Keratinocyte (primary cell): ENCODE measurements at regions not wholly inside any gene's neighbourhood (a gene's known extent, or its start where the extent isn't known, plus 50 kb on each side); places are given as distances from the start of the nearest gene placed in this dataset.

Experiments used
- EZH2 ChIP-seq: IDR thresholded peaks from one replicate; pipeline ENCODE4 v1.6.1; 2012; ENCODE audit warnings: inconsistent platforms, mild to moderate bottlenecking, low read length, moderate library complexity
- TF ChIP-seq, protein P1 (sequence below), 3 experiments: IDR thresholded peaks in 1 of 3; conservative IDR thresholded peaks in 1 of 3; optimal IDR thresholded peaks in 1 of 3; 2 replicates in 2 of 3; 3 replicates in 1 of 3; pipeline versions ENCODE3 to v1.5.1; 2011; ENCODE audit warnings: low read length in 3 of 3, mild to moderate bottlenecking in 3 of 3, moderate library complexity in 2 of 3, control low read depth in 1 of 3, inconsistent platforms in 1 of 3; ENCODE audit not compliant: insufficient read depth in 2 of 3; ENCODE audit errors: extremely low read depth in 1 of 3

DNA sequence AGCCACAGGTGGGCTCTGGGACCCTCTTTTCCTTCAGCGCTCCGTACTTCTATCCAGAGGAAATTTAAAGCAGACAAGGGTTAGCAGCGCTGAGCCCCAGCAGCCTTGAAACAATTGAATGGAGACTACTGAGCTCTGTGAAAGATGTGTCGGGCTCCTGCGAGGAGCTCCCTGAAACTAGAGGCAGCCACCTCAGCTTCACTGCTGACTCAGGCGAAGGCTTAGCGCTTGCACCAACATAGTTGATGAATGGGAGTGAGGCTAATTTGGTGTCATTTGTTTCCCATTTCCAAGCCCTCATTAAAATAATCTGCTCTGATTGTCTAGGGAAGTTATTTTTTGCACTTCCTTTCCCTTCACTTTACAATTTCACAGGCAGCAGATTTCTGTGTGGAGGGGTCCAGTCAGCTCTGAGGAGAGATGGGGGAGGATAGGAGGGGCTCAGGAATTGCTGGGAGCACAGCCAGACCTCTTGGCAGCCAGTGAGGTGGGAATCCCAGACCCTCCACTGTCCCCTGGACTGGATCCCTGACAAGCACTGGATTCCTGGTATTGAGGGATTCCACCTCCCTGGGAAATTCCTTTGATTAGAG is 398.9 kb upstream of the PLXNA2 start:
- no peak for TF ChIP-seq EZH2
- TF ChIP-seq, protein P1, sequence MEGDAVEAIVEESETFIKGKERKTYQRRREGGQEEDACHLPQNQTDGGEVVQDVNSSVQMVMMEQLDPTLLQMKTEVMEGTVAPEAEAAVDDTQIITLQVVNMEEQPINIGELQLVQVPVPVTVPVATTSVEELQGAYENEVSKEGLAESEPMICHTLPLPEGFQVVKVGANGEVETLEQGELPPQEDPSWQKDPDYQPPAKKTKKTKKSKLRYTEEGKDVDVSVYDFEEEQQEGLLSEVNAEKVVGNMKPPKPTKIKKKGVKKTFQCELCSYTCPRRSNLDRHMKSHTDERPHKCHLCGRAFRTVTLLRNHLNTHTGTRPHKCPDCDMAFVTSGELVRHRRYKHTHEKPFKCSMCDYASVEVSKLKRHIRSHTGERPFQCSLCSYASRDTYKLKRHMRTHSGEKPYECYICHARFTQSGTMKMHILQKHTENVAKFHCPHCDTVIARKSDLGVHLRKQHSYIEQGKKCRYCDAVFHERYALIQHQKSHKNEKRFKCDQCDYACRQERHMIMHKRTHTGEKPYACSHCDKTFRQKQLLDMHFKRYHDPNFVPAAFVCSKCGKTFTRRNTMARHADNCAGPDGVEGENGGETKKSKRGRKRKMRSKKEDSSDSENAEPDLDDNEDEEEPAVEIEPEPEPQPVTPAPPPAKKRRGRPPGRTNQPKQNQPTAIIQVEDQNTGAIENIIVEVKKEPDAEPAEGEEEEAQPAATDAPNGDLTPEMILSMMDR (optimal IDR thresholded peaks at IDR 0.05 in 1 of 3, IDR thresholded peaks at IDR 0.05 in 1 of 3, conservative IDR thresholded peaks at IDR 0.05 in 1 of 3; ENCODE audit: extremely low read depth in 1 of 3, insufficient read depth in 2 of 3, low read length in 3 of 3): no peak
